HG02759 (cell line): ENCODE measurements at regions not wholly inside any gene's neighbourhood (a gene's known extent, or its start where the extent isn't known, plus 50 kb on each side); places are given as distances from the start of the nearest gene placed in this dataset.

Experiments used
- ATAC-seq: cut with Tn5 transposase; IDR thresholded peaks from one replicate; pipeline ENCODE4 v1.9.1; 2021; ENCODE audit warnings: mild to moderate bottlenecking, moderate library complexity; ENCODE audit not compliant: unreplicated experiment

- peak; percentile 50 for ATAC-seq
Measured at GRCh38 chr6:98514073-98514720, 320.2 kb upstream of the POU3F2 start.

- no peak for ATAC-seq
Measured at GRCh38 chr6:98514796-98515195, 319.6 kb upstream of the POU3F2 start.

GRCh38 chr6:98516206-98516605 is 318.2 kb upstream of the POU3F2 start:
- ATAC-seq = no peak

- no peak for ATAC-seq
Measured at GRCh38 chr6:98516866-98517265, 317.5 kb upstream of the POU3F2 start.

GRCh38 chr6:98525860-98526259 is 308.5 kb upstream of the POU3F2 start:
- no peak for ATAC-seq

- no peak for ATAC-seq
Measured at GRCh38 chr6:98526465-98526864, 307.9 kb upstream of the POU3F2 start.

- no peak for ATAC-seq
Measured at GRCh38 chr6:98529364-98529763, 305.0 kb upstream of the POU3F2 start.

GRCh38 chr6:98530732-98531131 is 303.6 kb upstream of the POU3F2 start:
- ATAC-seq = no peak

GRCh38 chr6:98532004-98532403 is 302.4 kb upstream of the POU3F2 start:
- ATAC-seq = no peak

- ATAC-seq = peak; percentile 42
Measured at GRCh38 chr6:98539741-98540140, 294.6 kb upstream of the POU3F2 start.

GRCh38 chr6:98546376-98546775 is 288.0 kb upstream of the POU3F2 start:
- no peak for ATAC-seq

- no peak for ATAC-seq
Measured at GRCh38 chr6:98547151-98547550, 287.2 kb upstream of the POU3F2 start.

GRCh38 chr6:98547634-98548033 is 286.7 kb upstream of the POU3F2 start:
- no peak for ATAC-seq

- ATAC-seq = no peak
Measured at GRCh38 chr6:98548301-98548700, 286.1 kb upstream of the POU3F2 start.

- ATAC-seq = no peak
Measured at GRCh38 chr6:98560418-98560817, 274.0 kb upstream of the POU3F2 start.

GRCh38 chr6:98560841-98561240 is 273.5 kb upstream of the POU3F2 start:
- ATAC-seq = no peak

GRCh38 chr6:98566126-98566525 is 268.2 kb upstream of the POU3F2 start:
- no peak for ATAC-seq

GRCh38 chr6:98572579-98572978 is 261.8 kb upstream of the POU3F2 start:
- no peak for ATAC-seq

- ATAC-seq = no peak
Measured at GRCh38 chr6:98574984-98575383, 259.4 kb upstream of the POU3F2 start.

- no peak for ATAC-seq
Measured at GRCh38 chr6:98576791-98577190, 257.6 kb upstream of the POU3F2 start.

- ATAC-seq = no peak
Measured at GRCh38 chr6:98578016-98578415, 256.4 kb upstream of the POU3F2 start.

GRCh38 chr6:98579079-98579478 is 255.3 kb upstream of the POU3F2 start:
- no peak for ATAC-seq

GRCh38 chr6:98579941-98580340 is 254.4 kb upstream of the POU3F2 start:
- ATAC-seq = no peak
